Endothelial cell (in vitro differentiated cells): ENCODE measurements at regions not wholly inside any gene's neighbourhood (a gene's known extent, or its start where the extent isn't known, plus 50 kb on each side); places are given as distances from the start of the nearest gene placed in this dataset.

Experiments
- DNase-seq: peaks from one replicate; pipeline ENCODE4 v3.0.0; 2021; ENCODE audit warnings: low spot score
- H3K27ac Mint-ChIP-seq: one replicate; pipeline ENCODE4 v1.8.0; 2021; ENCODE audit warnings: mixed read lengths, inconsistent platforms; ENCODE audit not compliant: unreplicated experiment
- H3K27me3 Mint-ChIP-seq: one replicate; pipeline ENCODE4 v1.8.0; 2021; ENCODE audit warnings: mild to moderate bottlenecking, moderate library complexity, mixed read lengths, inconsistent platforms; ENCODE audit not compliant: unreplicated experiment
- H3K36me3 Mint-ChIP-seq: one replicate; pipeline ENCODE4 v1.8.0; 2021; ENCODE audit warnings: mild to moderate bottlenecking, low read depth, mixed read lengths, inconsistent platforms; ENCODE audit not compliant: unreplicated experiment
- H3K4me1 Mint-ChIP-seq: one replicate; pipeline ENCODE4 v1.8.0; 2021; ENCODE audit warnings: mild to moderate bottlenecking, mixed read lengths, inconsistent platforms; ENCODE audit not compliant: unreplicated experiment
- H3K4me3 Mint-ChIP-seq: one replicate; pipeline ENCODE4 v1.8.0; 2021; ENCODE audit warnings: mild to moderate bottlenecking, mixed read lengths, inconsistent platforms; ENCODE audit not compliant: unreplicated experiment
- H3K9me3 Mint-ChIP-seq: one replicate; pipeline ENCODE4 v1.8.0; 2021; ENCODE audit warnings: mixed read lengths, inconsistent platforms; ENCODE audit not compliant: unreplicated experiment
- CTCF ChIP-seq: fragments of 200-600 bp; sonication (generic); IDR thresholded peaks from one replicate; pipeline ENCODE4 v1.5.0; 2021; ENCODE audit warnings: antibody characterized with exemption; ENCODE audit not compliant: unreplicated experiment

GRCh38 chr12:65720136-65721130, 103.8 kb upstream of the HMGA2 start:
- Mint-ChIP-seq H3K27me3 (peaks cover 3% of the 10 kb centered on the region), H3K36me3 (no peaks in the 10 kb centered on the region), H3K4me1 (no peaks in the 10 kb centered on the region), H3K4me3 (no peak overlapping the region), H3K27ac (no peak overlapping the region), H3K9me3 (no peaks in the 10 kb centered on the region)
- no peak for TF ChIP-seq CTCF
- no peak for DNase-seq

GRCh38 chr12:65721541-65722190, 102.6 kb upstream of the HMGA2 start:
- H3K4me3 Mint-ChIP-seq: no peak overlapping the region
- no peaks in the 10 kb centered on the region for H3K36me3 Mint-ChIP-seq
- H3K27me3 Mint-ChIP-seq: peaks cover 3% of the 10 kb centered on the region
- no peaks in the 10 kb centered on the region for H3K9me3 Mint-ChIP-seq
- DNase-seq: no peak
- H3K4me1 Mint-ChIP-seq: no peaks in the 10 kb centered on the region
- no peak overlapping the region for H3K27ac Mint-ChIP-seq
- TF ChIP-seq CTCF: no peak

GRCh38 chr12:65725376-65725775, 98.9 kb upstream of the HMGA2 start:
- H3K4me1 Mint-ChIP-seq: peaks cover 7% of the 10 kb centered on the region
- H3K27me3 Mint-ChIP-seq: peaks cover 3% of the 10 kb centered on the region
- no peak for TF ChIP-seq CTCF
- no peak for DNase-seq
- H3K9me3 Mint-ChIP-seq: no peaks in the 10 kb centered on the region
- no peak overlapping the region for H3K4me3 Mint-ChIP-seq
- no peaks in the 10 kb centered on the region for H3K36me3 Mint-ChIP-seq
- H3K27ac Mint-ChIP-seq: no peak overlapping the region

GRCh38 chr12:65728455-65728847, 95.8 kb upstream of the HMGA2 start:
- Mint-ChIP-seq H3K27ac (no peak overlapping the region), H3K9me3 (no peaks in the 10 kb centered on the region), H3K27me3 (peaks cover 3% of the 10 kb centered on the region), H3K36me3 (no peaks in the 10 kb centered on the region), H3K4me1 (peaks cover 7% of the 10 kb centered on the region), H3K4me3 (peak overlapping the region; percentile 88)
- no peak for DNase-seq
- no peak for TF ChIP-seq CTCF
